Lower lobe of right lung (tissue), 2 donors: ENCODE measurements at regions not wholly inside any gene's neighbourhood (a gene's known extent, or its start where the extent isn't known, plus 50 kb on each side); places are given as distances from the start of the nearest gene placed in this dataset.

ENCODE experiments used
- ATAC-seq, 2 donors: fragments of 200-7000 bp; cut with Tn5 transposase; one replicate each; pipeline ENCODE4 v1.9.1; 2020 to 2022; ENCODE audit warnings: mild to moderate bottlenecking in 2 of 2, moderate library complexity in 2 of 2
- DNase-seq: peaks from one replicate; pipeline ENCODE4 v3.0.0-alpha.2; 2020
- H3K27ac ChIP-seq: fragments of 200-600 bp; one replicate; pipeline ENCODE4 v1.8.0; 2022
- H3K27me3 ChIP-seq: fragments of 200-600 bp; one replicate; pipeline ENCODE4 v1.8.0; 2022; ENCODE audit warnings: low read depth
- H3K36me3 ChIP-seq: fragments of 200-600 bp; one replicate; pipeline ENCODE4 v1.8.0; 2022; ENCODE audit warnings: mild to moderate bottlenecking
- H3K4me1 ChIP-seq: fragments of 200-600 bp; one replicate; pipeline ENCODE4 v1.8.0; 2022
- H3K4me3 ChIP-seq: fragments of 200-600 bp; one replicate; pipeline ENCODE4 v1.8.0; 2022; ENCODE audit warnings: mild to moderate bottlenecking
- H3K9me3 ChIP-seq: fragments of 200-600 bp; one replicate; pipeline ENCODE4 v1.8.0; 2022
- CTCF ChIP-seq: fragments of 200-600 bp; IDR thresholded peaks from one replicate; pipeline ENCODE4 v1.8.0; 2022; ENCODE audit warnings: antibody characterized with exemption, mild to moderate bottlenecking
- intact Hi-C: fragments of 100-400 bp; cut with DNase I; formaldehyde crosslinking; loops from one replicate; pipeline ENCODE4 v1.11.0; 2022
- donor health status: DM: no; HTN: yes; CAD: no; lungs with severe emphysema.

- Histone ChIP-seq H3K4me1 (peaks cover 3% of the 10 kb centered on the region), H3K4me3 (no peak overlapping the region), H3K27me3 (no peaks in the 10 kb centered on the region), H3K9me3 (no peaks in the 10 kb centered on the region), H3K27ac (no peak overlapping the region), H3K36me3 (no peaks in the 10 kb centered on the region)
- ATAC-seq (no peak), DNase-seq (no peak)
- intact Hi-C loops = no loop called here
- TF ChIP-seq CTCF = no peak
Observed at GRCh38 chr2:8376603-8377410, 305.0 kb upstream of the ID2 start.

GRCh38 chr2:8378016-8378810 lies 303.6 kb upstream of the ID2 start:
- DNase-seq = no peak
- Histone ChIP-seq H3K27me3 (no peaks in the 10 kb centered on the region), H3K4me1 (peaks cover 3% of the 10 kb centered on the region), H3K4me3 (no peak overlapping the region), H3K36me3 (no peaks in the 10 kb centered on the region), H3K9me3 (no peaks in the 10 kb centered on the region), H3K27ac (no peak overlapping the region)
- ATAC-seq = no peak
- TF ChIP-seq CTCF = no peak
- intact Hi-C loops = no loop called here

GRCh38 chr2:8379128-8379527 lies 302.7 kb upstream of the ID2 start:
- TF ChIP-seq CTCF = no peak
- no peak overlapping the region for H3K27ac ChIP-seq
- peaks cover 3% of the 10 kb centered on the region for H3K4me1 ChIP-seq
- H3K4me3 ChIP-seq = no peak overlapping the region
- no peaks in the 10 kb centered on the region for H3K9me3 ChIP-seq
- no peaks in the 10 kb centered on the region for H3K36me3 ChIP-seq
- no peaks in the 10 kb centered on the region for H3K27me3 ChIP-seq
- DNase-seq (no peak), ATAC-seq (no peak)
- intact Hi-C loops = no loop called here

GRCh38 chr2:8379549-8379948 lies 302.3 kb upstream of the ID2 start:
- DNase-seq (no peak), ATAC-seq (no peak)
- H3K4me1 ChIP-seq = peaks cover 3% of the 10 kb centered on the region
- TF ChIP-seq CTCF = no peak
- no peaks in the 10 kb centered on the region for H3K36me3 ChIP-seq
- H3K27me3 ChIP-seq = no peaks in the 10 kb centered on the region
- H3K9me3 ChIP-seq = no peaks in the 10 kb centered on the region
- H3K4me3 ChIP-seq = no peak overlapping the region
- intact Hi-C loops = no loop called here
- H3K27ac ChIP-seq = no peak overlapping the region

GRCh38 chr2:8380026-8380425 lies 301.8 kb upstream of the ID2 start:
- no peaks in the 10 kb centered on the region for H3K36me3 ChIP-seq
- no peak for TF ChIP-seq CTCF
- H3K4me1 ChIP-seq = peaks cover 3% of the 10 kb centered on the region
- ATAC-seq (peak in 1 of 2 donors; percentile 52), DNase-seq (no peak)
- intact Hi-C loops = no loop called here
- no peak overlapping the region for H3K27ac ChIP-seq
- no peaks in the 10 kb centered on the region for H3K27me3 ChIP-seq
- no peaks in the 10 kb centered on the region for H3K9me3 ChIP-seq
- no peak overlapping the region for H3K4me3 ChIP-seq
